ENCODE measurements at regions not wholly inside any gene's neighbourhood (a gene's known extent, or its start where the extent isn't known, plus 50 kb on each side); places are given as distances from the start of the nearest gene placed in this dataset.

DNA sequence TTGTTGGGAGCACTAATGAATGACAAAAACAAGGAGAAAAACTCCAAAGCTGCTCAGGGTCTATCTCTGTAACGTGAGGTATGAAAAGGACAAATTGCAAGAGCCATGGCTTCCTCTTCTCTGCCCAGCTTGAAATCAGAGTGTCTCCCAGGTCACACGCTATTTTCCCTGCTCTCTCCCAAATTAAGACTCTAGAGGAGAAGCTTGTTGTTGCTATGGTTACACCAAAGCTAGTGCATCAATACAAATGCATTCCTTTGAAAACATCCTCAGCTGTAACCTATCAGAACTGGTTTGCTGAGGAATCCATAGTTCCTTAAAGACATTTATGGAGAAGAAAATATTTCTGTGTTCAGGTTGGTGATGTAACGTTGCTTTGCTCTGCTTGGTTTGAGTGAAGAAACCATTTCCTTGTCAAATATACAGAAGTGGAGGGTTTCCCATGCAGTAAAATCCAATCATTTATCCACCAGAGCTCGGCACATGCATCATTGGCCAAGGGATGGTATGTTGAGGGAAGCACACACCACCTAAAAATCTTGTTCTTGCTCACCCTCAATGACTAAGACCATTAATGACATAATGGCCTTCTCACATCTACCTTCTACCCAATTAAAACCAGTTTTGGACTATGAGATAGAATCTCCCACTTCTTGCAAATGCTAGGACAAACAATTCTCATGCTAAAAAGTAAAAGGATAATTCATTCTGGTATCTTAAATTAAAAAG, 2135.6 kb upstream of the CELF4 start:
- H3K9me3 ChIP-seq (ENCODE audit: low read length), result no peaks in the 10 kb centered on the region
- intact Hi-C loops (cut with micrococcal nuclease; ENCODE audit: unreplicated experiment), result no loop called here
- TF ChIP-seq CTCF (conservative IDR thresholded peaks at IDR 0.05; ENCODE audit: low read length) (no peak), EZH2phosphoT487 (IDR thresholded peaks at IDR 0.05; ENCODE audit: borderline replicate concordance, low read depth, low read length) (no peak)

DNA sequence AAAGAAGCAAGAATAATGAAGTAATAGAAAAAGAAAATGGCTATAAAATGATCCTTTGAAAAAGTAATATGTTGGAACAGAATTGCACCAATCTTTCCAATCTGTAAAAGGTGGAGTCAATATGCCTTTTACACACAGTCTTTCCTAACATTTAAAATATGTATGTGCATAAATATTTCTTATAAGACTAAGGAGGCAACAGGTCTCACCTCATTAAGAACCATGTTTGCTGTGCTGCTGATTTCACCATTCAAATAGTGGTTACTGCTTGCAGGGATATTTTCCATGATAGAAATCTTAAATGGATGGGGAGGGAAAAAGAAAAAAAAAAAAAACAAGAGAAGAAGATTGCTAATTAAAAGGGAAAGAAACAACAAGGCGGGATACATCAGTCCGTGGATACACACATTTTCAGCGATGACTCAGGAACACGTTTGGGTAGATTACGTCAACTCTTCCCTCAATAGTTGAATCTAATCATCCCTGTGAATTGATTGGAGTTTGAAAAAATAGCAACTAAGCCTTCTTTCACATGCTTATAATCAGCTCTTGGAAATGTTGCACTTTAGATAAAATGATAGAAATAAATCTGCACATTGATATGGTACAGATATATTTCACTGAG, 2133.9 kb upstream of the CELF4 start:
- Histone ChIP-seq H3K4me3 (ENCODE audit: low read depth, low read length, poor library complexity, severe bottlenecking) (no peak overlapping the region), H3K4me2 (ENCODE audit: low read length) (no peak overlapping the region), H3K9me2 (ENCODE audit: insufficient read depth, low read length) (no peaks in the 10 kb centered on the region), H3K4me1 (ENCODE audit: insufficient read depth, low read length, poor library complexity, severe bottlenecking) (no peaks in the 10 kb centered on the region), H3K27ac (ENCODE audit: low read depth, low read length, poor library complexity, severe bottlenecking) (no peak overlapping the region), H3K9me3 (ENCODE audit: low read length) (no peaks in the 10 kb centered on the region), H2AFZ (ENCODE audit: low read length) (no peak overlapping the region), H3K79me2 (ENCODE audit: insufficient read depth, low read depth, low read length) (no peaks in the 10 kb centered on the region), H4K20me1 (ENCODE audit: insufficient read depth, low read length) (no peaks in the 10 kb centered on the region), H3K36me3 (ENCODE audit: insufficient read depth, low read length) (no peaks in the 10 kb centered on the region)
- BruUV-seq (replicated peaks), result no TSS peak
- no peak for DNase-seq (ENCODE audit: low spot score)
- TF ChIP-seq CTCF (conservative IDR thresholded peaks at IDR 0.05; ENCODE audit: low read length), result no peak
- TF ChIP-seq EZH2phosphoT487 (IDR thresholded peaks at IDR 0.05; ENCODE audit: borderline replicate concordance, low read depth, low read length), result no peak
- ChIA-PET POLR2A (no interaction called here), CTCF (ENCODE audit: unreplicated experiment) (no interaction called here)
- intact Hi-C loops (cut with micrococcal nuclease; ENCODE audit: unreplicated experiment), result no loop called here

More for the DNA sequence above, 2135.6 kb upstream of the CELF4 start:
- no peaks in the 10 kb centered on the region for H3K79me2 ChIP-seq (ENCODE audit: insufficient read depth, low read depth, low read length)
- no peak overlapping the region for H3K4me3 ChIP-seq (ENCODE audit: low read depth, low read length, poor library complexity, severe bottlenecking)
- H3K4me2 ChIP-seq (ENCODE audit: low read length), result no peak overlapping the region
- no peak for DNase-seq (ENCODE audit: low spot score)
- ChIA-PET POLR2A (no interaction called here), CTCF (ENCODE audit: unreplicated experiment) (no interaction called here)
- H3K4me1 ChIP-seq (ENCODE audit: insufficient read depth, low read length, poor library complexity, severe bottlenecking), result no peaks in the 10 kb centered on the region
- no TSS peak for BruUV-seq (replicated peaks)
- no peaks in the 10 kb centered on the region for H4K20me1 ChIP-seq (ENCODE audit: insufficient read depth, low read length)
- H3K9me2 ChIP-seq (ENCODE audit: insufficient read depth, low read length), result no peaks in the 10 kb centered on the region
- no peak overlapping the region for H2AFZ ChIP-seq (ENCODE audit: low read length)
- H3K27ac ChIP-seq (ENCODE audit: low read depth, low read length, poor library complexity, severe bottlenecking), result no peak overlapping the region
- no peaks in the 10 kb centered on the region for H3K36me3 ChIP-seq (ENCODE audit: insufficient read depth, low read length)

- no peaks in the 10 kb centered on the region for H3K9me3 ChIP-seq (ENCODE audit: low read length)
- no peak for DNase-seq (ENCODE audit: low spot score)
- no peaks in the 10 kb centered on the region for H4K20me1 ChIP-seq (ENCODE audit: insufficient read depth, low read length)
- H3K4me2 ChIP-seq (ENCODE audit: low read length), result no peak overlapping the region
- no peaks in the 10 kb centered on the region for H3K79me2 ChIP-seq (ENCODE audit: insufficient read depth, low read depth, low read length)
- no peaks in the 10 kb centered on the region for H3K36me3 ChIP-seq (ENCODE audit: insufficient read depth, low read length)
- H2AFZ ChIP-seq (ENCODE audit: low read length), result no peak overlapping the region
- TF ChIP-seq CTCF (conservative IDR thresholded peaks at IDR 0.05; ENCODE audit: low read length) (no peak), EZH2phosphoT487 (IDR thresholded peaks at IDR 0.05; ENCODE audit: borderline replicate concordance, low read depth, low read length) (no peak)
- intact Hi-C loops (cut with micrococcal nuclease; ENCODE audit: unreplicated experiment), result no loop called here
- no peak overlapping the region for H3K4me3 ChIP-seq (ENCODE audit: low read depth, low read length, poor library complexity, severe bottlenecking)
- H3K27ac ChIP-seq (ENCODE audit: low read depth, low read length, poor library complexity, severe bottlenecking), result no peak overlapping the region
- no TSS peak for BruUV-seq (replicated peaks)
- no peaks in the 10 kb centered on the region for H3K4me1 ChIP-seq (ENCODE audit: insufficient read depth, low read length, poor library complexity, severe bottlenecking)
- CTCF ChIA-PET (ENCODE audit: unreplicated experiment), result no interaction called here
- no peaks in the 10 kb centered on the region for H3K9me2 ChIP-seq (ENCODE audit: insufficient read depth, low read length)
- POLR2A ChIA-PET, result no interaction called here
These were observed 2132.8 kb upstream of the CELF4 start for GRCh38 chr18:39698436-39698835.
